Astrocyte of the hippocampus (primary cell): ENCODE measurements at regions not wholly inside any gene's neighbourhood (a gene's known extent, or its start where the extent isn't known, plus 50 kb on each side); places are given as distances from the start of the nearest gene placed in this dataset.

Source experiments
- DNase-seq: peaks from one replicate; pipeline ENCODE4 v3.0.0; 2011; ENCODE audit warnings: low read depth, low spot score

DNA sequence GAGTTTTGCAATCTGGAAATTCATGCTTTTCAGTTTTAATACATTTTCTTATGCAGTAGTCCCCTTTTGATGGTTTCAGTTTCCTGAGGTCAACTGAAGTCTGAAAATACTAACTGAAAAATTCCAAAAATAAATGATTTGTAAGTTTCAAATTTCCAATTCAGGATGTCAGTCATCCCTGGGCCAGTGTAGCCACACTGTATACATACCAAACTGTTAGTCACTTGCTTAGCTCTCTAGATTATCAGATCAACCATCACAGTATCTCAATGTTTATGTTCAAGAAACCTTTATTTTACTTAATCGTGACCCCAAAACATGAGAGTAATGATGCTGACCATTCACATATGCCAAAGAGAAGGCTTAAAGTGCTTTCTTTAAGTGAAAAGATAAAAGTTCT is 715.5 kb downstream of the GBE1 start:
- DNase-seq = no peak

DNA sequence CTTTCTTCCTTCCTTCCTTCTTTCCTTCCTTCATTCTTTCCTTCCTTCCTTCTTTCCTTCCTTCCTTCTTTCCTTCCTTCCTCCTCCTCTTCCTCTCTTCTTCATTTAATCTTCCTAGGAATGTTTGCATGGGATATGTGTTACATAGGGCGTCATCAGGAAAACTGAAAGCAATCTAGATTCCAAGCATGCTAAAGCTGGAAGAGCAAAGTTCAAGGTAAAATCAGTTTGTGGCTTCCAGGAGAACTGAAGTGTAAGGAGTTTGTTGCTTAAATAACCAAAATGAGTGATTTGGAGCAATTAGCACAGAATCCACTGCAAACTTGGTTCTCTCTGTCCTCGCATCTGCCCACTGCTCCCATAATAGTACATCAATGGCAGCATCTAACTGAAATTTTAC is 716.2 kb downstream of the GBE1 start:
- no peak for DNase-seq

DNA sequence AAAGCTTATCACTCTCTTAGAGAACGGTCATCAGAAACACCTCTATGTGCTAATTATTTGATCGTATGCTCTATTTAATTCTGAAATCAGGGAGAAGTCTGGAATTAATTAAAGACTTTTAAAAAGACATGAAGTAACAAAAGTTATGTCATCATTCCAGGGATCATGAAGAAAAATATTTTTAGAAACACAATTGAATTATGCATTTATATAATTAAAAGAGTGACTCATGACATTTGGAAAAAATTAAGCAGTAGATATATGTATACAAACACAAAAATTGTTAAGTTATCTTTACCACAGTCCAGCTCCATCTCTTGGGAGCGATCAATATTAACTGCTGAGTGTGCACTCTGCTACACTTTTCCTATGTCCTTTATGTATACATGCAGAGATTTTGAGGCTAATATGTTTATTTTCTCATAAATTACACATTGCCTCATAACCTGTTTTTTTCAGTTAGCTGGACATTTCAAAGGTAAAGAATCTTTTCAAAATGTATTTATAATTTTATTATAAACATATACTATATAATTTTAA is 717.7 kb downstream of the GBE1 start:
- no peak for DNase-seq

DNA sequence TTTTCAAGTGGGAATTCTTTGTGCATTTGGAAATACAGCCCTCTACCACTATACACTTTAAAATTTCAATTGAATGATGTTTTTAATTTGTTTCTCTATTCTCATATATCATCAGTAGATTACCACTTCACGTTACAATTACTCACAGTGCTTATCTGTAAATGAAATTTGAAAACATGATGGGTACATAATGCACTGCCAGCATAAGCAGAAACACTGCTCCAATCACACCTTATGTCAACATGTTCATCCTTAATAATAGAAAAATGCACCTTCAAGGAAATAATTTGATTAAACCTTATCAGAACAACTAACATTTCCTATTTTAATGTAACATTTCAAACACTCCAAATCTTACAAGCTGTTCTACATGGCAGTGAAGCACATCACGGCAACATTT is 718.4 kb downstream of the GBE1 start:
- no peak for DNase-seq

DNA sequence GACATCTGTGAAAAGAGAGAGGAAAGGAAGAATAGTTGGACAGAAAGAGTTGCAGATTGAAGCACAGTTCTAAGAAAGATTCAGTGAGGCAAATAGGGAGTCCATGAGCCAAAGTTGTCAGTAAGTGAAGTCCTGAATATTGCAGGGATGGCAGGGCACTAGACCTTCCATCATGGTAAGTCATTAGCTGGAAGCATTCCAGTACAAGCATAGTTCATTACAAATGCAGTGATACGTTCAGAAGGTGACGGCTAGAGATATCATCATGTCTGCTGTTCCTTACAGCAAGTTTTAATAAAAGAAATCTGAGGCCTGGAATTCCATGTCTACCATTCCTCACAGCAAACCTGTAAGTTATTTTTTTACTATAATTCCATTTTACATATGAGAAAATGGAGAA is 720.1 kb downstream of the GBE1 start:
- DNase-seq = peak; percentile 11

DNA sequence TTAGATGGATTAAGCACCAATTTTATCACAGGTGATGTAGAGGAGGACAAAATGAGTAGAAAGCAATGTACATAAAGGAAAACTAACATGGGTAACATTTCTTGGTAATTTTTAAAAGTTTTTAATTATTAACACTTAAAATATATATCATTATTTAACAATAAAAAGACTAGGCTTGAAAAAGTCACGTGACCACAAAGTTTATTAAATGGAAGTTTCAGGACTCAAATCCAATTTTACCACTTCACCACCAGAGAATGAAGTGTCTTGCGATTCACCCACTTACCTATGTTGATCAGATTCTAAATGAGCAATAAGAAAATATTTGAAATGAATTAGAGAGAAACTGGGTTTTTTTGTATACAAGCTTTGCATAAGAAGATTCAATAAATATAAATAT is 721.3 kb downstream of the GBE1 start:
- DNase-seq = no peak

DNA sequence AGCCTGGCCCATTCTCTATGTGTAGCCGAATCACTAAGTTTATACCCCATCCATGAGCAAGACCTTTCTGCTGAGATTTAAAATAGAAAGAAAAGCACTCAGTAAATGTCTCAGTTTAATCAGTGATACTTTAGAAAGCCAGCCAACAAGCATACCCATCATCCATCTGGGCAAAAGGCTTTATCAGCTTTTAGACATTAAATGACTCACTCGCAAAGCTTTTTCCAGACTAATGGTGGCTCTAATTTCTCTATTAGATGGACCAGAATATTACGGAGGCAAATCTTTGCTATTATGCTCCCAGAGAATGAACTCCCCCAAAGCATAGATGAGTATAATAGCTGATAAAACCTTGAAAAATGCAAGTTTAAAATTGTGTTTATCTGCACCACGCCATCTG is 727.8 kb downstream of the GBE1 start:
- no peak for DNase-seq

DNA sequence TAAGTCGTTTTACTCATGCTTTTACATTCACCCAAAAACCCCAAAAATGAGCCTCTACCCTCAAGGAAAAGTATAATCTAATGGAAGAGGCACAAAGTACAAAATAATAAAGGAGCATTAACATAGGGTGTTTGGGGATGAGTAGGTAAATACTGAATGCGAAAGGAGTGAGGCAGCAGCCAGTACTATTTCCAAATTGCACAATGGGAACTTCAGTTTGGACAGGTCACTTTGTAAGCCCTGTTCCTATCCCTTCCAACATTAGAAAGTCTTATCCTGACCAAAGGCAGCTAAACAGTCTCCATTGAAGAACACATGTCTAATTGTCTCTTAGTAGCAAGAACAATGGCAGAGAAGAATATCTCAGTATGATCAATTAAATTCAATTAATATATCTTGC is 728.3 kb downstream of the GBE1 start:
- no peak for DNase-seq

DNA sequence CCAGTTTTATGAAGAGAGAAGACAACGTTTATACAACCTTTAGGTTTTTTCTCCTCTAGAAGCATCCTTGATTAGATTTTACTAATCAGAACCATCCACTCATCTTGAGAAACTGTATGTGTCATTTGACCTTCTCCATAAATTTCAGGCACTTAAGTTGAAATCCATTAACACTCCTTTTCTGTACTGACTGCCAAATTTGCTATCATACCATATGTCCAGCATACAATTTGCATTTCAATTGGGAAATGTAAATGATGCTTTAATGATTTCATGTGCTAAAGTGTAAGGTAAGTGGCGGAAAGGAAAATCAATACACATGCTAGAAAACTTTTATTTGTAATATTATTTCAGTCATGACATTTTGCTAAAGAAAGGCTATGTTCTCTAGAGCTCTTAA is 731.6 kb downstream of the GBE1 start:
- no peak for DNase-seq

DNA sequence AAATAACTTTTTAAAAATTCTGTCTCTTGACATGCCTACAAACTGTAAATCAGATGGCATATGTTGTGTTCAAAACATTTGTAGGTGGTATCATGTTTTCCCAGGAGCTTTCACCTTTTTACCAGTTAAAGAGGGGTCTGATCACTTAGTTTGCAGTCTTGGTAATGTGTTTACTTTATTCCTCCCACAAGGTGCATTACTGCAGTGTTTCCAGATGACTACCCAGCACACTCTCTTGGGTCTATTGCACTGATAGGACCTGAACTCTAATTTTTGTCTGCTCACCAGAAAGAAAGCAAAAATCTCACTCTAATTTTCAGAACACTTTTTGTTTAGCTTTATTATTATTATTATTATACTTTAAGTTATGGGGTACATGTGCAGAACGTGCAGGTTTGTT is 734.1 kb downstream of the GBE1 start:
- DNase-seq = no peak

DNA sequence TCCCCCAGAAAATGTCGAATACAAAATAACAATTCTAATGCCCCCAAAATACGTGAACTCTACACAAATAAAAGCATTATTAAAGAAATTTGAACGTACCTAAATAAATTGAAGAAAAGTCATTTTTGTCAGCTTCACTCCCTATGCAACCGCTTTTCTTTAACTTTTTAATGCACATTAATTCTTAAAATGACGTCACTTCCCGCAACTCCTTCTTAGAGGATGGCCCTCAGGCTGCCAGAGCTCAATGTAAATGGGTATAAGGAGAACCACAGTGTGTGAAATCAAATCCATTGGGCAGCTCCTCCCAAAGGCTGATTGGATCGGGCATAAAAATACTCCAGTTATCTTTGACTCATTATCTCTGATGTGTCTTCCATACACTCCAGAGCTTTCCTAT is 736.9 kb downstream of the GBE1 start:
- DNase-seq = no peak

DNA sequence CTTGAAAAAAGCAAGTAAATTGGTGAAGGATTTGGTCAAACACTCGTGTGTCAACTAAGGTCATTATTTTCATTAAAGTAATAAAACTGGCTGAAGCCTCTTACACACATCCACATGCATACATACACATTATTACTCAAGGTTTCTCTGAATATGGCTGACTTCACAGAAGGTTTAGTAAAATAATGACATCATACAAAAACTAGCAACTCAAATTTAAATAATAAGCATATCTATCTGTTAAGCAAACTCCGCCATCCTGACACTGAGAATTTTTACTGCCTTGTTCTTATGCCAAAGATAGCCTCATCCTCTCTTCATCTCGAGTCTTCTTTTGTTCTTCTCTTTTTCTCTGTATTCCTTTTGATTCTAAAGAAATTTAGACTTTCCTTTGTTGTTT is 739.1 kb downstream of the GBE1 start:
- DNase-seq = no peak

DNA sequence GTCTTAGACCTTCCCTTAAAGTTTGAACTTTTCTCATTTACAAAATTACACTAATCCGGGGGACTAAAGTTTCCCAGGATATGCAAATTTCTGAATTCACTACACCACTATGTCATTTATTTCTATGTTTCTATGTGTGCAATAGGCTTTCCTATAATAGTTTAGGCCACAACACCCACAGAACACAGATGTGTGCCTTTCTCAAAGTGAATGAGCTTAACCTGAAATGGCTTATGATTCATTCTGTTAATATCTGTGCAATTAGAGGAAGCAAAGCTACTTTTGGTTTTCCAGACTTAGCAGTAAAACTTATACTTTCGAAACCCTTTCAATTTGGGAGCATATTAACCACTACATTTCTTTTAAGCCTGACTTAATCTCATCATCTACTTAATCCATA is 748.1 kb downstream of the GBE1 start:
- peak; percentile 3 for DNase-seq

DNA sequence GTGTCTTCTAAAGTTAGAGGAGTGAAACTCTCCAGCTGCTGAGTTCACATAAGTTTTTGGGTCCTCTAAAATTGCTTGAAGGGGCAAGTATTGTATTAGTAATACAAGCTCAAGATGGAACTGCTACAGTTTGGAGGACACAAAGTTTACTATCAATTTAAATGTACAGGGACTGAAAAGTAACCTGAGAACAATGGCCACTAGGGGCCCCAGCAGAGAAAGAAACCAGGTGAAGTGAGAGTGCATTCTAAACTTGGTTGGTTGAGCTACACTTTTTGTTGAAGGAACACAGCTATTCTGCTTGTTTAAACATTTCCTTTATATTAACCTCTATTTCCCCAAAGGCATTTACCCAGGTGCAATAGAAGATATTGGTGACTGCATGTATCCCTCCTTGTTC is 755.5 kb downstream of the GBE1 start:
- DNase-seq = no peak

DNA sequence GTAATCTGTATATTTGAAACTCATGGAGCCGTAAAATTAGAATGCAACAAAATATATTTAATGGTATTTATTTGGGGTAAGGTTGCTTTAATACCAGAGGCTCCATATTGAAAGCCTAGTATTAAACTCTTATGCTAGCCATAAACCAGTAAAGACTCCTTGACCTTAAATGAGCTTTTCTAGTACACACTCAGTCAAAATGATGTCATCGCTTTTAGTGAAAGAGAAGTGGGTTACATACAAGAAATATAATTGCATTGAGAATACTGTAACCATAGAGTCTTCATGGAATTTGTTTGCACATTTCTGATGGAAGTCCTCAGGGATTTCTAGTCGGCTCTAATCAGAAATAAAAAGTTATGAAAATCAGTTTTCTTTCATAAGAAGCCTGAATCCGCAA is 757.6 kb downstream of the GBE1 start:
- no peak for DNase-seq

DNA sequence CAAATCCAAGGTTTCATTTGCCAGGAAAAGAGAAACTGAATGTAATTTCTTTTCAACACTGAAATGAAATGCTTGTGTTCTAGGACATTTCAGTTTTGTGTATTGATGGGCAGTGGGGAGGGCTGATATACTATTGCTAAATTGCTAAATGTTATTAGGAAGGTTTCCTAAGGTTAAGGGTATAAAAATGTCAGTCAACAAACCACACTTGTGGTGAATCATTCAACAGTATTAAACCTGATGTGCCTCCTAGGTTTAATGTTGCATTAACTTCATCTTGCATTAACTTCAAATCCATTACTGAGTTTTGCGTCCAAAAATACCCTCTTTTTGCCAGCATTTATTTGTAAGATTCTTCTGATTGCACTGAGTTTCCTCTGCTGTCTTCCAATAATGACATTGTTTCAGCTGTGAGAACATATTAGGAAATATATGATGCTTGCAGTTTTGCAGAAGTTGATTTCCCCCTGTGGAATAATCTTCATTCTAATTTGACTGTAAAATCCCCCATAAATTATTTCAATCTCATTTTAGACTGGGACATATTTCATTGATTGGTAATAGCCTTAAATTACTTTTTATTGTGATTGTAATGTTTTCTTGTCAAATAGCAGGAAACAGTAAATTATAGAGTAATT is 758.3 kb downstream of the GBE1 start:
- no peak for DNase-seq

DNA sequence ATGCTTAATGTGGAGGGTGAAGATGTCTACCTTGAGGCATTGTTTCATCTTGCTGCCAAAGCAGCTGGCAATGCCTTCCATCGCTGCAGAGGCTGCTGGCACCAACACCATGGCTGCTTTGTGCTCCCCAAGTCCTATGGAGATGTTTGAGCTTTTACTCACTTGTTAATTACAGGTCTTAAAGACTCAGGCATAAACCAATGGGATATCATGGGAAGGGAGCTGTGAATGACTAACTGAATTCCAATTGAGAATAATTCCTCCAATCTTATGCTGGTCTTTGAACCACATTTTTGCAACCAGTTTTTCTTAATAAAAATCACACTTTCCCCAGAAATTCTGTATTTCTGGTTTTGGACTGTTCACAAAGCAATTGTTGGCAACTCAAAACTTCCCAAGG is 762.0 kb downstream of the GBE1 start:
- DNase-seq = no peak

DNA sequence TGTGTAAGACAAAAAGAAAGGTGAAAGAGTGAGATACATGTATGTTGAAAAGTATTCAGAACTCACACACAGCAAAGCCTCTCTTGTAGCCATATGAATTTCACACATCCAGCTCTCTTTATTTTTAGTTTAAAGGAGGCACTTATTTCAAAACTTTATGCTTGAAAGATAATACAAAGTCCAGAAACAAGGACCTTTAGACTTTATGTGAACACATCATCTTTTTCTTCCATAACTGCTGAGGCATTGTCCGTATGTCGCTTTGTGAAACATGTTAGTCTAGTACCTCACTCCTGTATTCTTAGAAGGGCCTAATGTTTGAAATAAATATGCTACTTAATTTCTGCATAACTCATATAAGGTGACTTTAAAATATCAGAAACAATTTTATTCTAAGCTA is 763.4 kb downstream of the GBE1 start:
- no peak for DNase-seq

DNA sequence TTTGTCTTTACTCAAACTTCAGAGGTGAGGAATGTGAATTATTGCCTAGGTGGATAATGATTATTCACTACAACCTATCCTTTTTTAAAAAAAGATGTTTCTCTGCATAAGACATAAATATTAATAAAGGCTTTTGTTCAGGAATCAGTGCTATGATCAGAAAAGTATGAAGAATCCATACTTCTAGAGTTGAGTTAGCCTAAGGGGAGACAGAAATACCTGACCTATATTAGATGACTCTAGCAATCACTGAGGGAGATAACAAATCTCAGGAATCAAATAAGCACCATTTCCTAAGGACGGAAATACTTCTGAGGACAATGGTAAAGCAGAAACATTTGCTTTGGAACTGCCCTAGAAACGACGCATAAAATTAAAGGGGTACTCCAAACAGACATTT is 763.8 kb downstream of the GBE1 start:
- DNase-seq = no peak

DNA sequence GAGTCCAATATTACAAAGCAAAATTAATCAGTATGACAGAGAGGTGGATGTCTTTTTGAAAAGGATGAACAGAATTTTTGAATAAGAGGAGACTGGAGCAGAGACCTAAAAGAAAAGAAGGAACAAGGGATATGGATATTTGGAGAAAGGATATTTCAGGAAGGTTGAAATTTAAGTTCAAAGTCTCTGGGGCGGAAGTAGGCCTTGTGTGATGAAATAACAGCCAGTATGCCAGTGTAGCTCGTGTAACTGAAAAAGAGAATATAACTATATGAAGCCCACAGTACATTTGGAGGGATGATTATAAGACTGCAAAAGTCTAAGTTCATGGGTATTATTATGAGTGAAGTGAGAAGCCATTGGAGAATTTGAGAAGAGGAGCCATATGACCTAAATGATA is 766.7 kb downstream of the GBE1 start:
- DNase-seq = no peak

DNA sequence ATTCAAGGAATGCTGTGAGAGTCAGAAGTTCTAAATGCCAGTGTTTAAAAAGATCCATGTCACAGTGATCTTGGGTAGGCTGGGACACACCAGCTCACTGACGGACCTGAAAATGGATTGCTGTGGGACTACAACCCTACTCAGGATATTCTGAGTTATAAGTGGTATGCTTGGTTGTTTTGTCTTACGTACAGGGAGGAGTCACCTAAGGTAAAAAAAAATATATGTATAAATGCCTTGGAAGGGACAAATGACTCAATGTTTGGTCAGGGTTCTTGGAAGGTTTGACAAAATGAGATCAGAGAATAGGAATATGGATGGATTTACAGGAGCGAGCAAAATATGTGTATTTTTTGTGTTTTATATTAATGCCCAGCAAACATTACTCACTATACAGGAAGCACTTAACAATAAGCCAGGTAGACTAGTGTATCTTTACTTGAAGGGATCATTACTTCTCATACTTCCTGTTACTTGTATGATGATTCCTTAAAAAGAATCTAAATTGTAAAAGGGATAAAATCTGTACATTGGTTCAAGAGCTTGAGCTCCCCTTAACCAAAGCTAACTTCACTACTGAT is 767.3 kb downstream of the GBE1 start:
- no peak for DNase-seq

DNA sequence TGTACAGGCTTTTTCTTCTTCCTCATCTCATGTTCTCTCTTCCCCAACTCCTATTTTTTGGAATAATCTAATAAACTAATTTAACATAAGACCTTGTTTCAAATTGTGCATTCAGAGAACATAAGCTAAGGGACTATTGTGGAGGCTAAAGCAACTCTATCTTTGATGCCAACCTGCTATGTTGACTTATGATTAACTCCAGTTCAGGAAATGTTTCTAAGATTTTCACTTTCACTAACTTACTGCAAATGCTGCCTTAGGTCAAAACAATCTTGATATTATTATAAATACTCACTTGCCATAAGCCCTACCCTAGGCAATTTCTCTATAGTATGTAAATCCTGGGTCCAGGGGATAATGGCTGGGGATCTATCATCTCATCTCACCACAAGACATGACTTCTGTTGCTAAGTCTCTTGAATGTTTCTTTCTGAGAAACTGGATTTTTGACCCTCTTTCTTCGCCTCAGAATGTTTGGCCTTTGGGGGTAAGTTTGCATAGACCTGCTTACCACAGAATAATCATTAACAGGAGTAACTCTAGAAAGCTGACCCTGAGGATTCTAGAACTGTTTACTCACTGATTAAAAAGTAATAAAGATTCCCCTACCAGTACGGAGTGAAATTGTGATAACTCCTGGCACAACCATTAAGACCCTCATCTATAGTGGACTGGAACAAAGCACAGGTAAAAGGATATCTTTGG is 768.1 kb downstream of the GBE1 start:
- no peak for DNase-seq

DNA sequence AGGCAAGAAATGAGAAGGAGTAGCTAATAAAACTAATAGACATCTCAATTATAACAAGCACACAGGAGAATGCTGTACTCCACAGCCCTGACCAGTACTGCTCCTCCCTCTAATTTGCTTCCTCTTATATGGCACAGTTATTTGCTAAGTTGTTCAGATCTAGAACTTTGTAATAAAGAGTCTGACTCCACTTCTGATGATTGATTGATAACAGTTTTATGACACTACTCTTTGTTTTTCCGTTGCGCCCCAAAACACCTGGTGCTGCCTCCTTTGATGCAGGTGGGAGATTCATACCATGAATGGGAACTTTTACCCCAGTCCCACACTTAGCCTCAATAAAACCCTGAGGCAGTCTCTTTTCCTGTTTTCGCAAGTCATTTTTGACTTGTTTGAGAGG is 777.7 kb downstream of the GBE1 start:
- DNase-seq = no peak
